NCI-H2196 treated with DMSO at 0.1 percent for 48 hours (cell line): ENCODE measurements at regions not wholly inside any gene's neighbourhood (a gene's known extent, or its start where the extent isn't known, plus 50 kb on each side); places are given as distances from the start of the nearest gene placed in this dataset.
A peak's percentile ranks its signal among the peaks of the same experiment; 100 is the strongest.
"Not testable (repeated sequence)": the region's sequence is repeated elsewhere in the genome, so short reads cannot be mapped to it uniquely, and the experiment has no call there.

Experiments used
- DNase-seq: peaks from one replicate; lab custom pipeline; 2025; ENCODE audit not compliant: unreplicated experiment; lab: John Stamatoyannopoulos, UW

GRCh38 chr12:82300611-82301010 lies 57.6 kb downstream of the CCDC59 start:
- DNase-seq, result no peak

DNA sequence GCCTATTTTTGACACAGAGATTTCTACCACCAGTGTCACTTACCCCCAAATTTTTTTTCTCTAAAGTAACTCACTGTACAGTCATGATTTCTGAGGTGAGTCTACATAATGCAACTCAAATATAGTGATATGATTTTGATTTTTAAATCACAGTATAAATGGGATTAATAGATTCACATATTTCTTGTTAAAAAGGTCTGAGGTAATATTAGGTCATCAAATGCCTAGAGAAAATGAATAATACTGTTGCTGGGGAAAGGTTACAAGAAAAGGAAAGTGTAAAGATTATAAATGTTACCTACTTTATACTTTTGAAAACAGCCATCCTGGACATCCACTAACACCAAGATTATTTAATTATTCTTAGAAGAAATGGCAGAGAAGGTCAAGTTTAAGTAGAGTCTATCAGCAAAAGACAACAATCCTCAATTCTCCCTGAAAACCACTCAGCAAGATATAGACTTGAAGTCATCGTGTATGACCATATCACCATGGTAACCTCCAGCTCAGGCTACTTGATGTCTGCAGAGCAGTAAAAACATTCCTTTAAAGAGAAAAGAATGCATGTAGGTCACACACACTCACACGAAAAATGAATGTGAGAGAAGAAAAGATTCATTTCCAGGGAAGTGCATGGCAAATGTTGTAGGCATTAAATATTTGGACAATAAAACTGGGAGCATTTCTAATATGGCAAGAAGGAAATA lies 58.7 kb downstream of the CCDC59 start:
- DNase-seq, result no peak

DNA sequence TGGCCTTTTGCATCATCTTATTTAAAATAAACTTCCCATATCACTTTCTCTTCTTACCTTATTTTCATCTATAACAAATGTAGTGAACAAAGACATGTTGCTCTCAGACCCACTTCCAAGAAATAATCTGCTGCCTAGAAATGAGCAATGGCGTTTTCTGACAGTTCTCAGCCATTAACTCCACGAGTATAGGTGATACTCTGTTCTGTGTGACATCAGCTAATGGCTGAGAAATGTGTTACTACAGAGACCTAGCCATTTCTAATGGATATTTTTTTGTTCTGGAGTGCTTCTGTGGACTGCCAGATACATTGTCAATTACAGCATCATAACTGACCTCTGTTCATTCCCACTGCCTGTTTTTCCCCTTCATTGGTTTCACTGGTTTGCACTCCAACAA lies 67.8 kb downstream of the CCDC59 start:
- no peak for DNase-seq

DNA sequence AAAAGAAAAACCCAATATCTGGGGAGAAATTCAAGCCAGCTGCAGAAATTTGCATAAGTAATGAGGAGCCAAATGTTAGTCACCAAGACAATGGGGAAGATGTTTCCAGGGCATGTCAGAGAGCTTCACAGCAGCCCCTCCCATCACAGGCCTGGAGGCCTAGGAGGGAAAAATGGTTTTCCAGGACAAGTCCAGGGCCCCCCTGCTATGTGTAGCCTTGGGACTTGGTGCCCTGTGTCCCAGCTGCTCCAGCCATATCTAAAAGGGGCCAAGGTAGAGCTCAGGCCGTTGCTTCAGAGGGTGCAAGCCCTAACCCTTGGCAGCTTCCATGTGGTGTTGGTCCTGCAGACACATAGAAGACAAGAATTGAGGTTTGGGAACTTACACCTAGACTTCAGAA lies 76.9 kb downstream of the CCDC59 start:
- not testable (repeated sequence) for DNase-seq

GRCh38 chr12:82279536-82280058 lies 78.6 kb downstream of the CCDC59 start:
- DNase-seq, result peak; percentile 27

DNA sequence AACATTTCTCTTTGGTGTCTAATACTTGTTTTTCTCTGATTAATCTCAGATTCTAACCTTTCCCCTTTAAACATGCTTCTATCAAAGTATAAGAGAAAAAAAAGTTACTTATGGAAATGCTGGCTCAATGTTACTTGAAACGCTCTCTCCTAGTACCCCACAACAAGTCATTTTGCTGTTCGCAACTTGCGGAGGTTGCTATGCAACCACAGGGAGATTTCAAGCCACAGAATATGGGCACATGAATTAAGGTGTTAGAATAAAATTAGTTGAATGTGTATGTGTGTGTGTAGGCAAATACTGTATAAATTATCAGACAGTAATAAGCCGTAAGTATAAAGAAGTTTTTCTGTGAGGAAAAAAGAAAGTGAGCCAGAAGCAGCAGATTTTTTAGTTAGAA lies 80.6 kb downstream of the CCDC59 start:
- no peak for DNase-seq

GRCh38 chr12:82242729-82243128 lies 115.5 kb downstream of the CCDC59 start:
- DNase-seq, result no peak

DNA sequence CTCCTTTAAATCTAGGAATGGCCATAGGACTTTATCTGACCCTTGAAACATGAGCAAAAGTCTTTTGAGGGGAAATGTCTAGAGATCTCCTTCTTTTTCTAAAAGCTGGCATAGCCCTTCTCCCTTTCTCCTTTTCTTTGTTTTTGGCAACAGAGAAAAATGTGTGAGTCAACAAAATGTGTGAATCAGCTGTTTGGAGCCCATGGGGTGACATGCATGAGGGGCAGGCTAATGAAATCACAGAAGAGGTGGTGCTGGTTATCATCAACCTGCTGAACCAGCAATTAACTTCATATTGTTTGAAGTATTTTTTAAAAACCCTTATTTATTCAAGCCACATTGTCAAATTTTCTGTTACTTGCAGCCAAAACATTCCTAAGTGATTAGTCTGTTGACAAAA lies 132.3 kb downstream of the CCDC59 start:
- DNase-seq, result no peak

- no peak for DNase-seq
These were observed 134.8 kb downstream of the CCDC59 start for GRCh38 chr12:82223426-82223825.

GRCh38 chr12:82216475-82216874 lies 141.7 kb downstream of the CCDC59 start:
- DNase-seq, result no peak

DNA sequence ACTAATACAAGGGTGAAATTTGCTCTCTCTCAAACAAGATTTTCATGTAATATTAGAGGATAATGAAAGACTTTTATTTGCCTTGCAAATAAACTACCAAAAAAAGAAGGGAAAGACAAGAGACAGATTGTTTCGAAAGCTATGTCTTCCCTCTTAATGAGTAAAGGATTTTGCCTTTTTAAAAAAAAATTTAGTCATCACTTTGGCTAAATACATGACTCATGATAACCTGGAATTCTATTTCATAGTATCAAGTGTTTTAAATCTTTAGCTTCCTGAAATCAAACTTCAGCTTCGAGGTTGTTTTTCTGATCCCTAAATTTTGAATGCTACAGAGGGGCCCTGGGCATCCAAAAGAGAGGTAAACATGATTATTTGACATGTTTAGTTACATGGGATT lies 144.4 kb downstream of the CCDC59 start:
- DNase-seq, result no peak

GRCh38 chr12:82210882-82211281 lies 147.3 kb downstream of the CCDC59 start:
- DNase-seq, result no peak

- DNase-seq, result no peak
These were observed 148.7 kb downstream of the CCDC59 start for GRCh38 chr12:82209533-82209932.

- DNase-seq, result no peak
These were observed 150.6 kb downstream of the CCDC59 start for GRCh38 chr12:82207556-82207955.

- DNase-seq, result no peak
These were observed 155.1 kb downstream of the CCDC59 start for GRCh38 chr12:82203086-82203485.

GRCh38 chr12:82187595-82187994 lies 170.6 kb downstream of the CCDC59 start:
- no peak for DNase-seq

GRCh38 chr12:82187011-82187410 lies 171.2 kb downstream of the CCDC59 start:
- no peak for DNase-seq

GRCh38 chr12:82186282-82186681 lies 171.9 kb downstream of the CCDC59 start:
- DNase-seq, result no peak

DNA sequence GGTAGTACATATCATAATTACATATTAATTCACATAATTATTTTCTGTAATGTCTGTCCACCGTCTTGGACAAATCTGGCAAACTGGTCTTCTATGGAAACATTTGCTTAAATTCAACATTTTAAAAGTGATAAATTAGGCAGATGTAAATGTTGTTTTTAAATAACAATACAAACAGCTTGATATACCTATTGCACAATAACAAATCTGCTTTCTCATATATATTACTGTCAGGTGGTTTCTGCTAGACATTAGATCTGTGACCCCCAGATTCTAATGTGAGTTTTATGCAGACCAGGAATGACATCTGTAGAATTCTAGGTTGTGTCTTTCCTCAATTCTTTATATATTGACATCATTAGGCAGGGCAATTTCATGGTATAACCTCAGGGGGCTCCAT lies 173.3 kb downstream of the CCDC59 start:
- DNase-seq, result no peak

DNA sequence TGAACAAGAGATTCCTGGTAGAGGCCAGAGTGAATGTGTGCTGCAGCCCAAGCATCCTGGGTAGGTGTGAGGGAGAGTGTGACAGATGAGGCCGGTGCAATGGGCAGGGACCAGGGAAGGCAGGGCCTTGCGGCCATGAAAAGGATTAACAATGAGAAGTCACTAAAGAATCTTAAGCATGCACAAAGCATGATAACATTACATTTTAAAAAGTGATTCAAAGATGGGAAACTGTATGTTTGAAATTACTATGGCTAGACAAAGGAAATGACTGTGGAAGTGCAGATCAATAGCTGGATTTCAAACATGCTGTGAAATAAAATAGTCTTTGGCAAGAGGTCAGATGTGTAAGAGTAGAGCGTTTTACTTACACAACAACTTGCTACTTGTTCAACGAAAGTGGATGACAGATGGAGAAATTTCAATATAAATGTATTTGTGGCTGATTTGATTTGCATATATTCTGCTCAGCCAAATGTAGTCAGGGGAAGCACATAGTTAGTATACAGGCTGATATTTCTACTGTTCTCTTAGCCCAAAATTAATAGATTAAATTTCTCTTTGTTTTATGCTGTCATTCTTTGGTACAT lies 175.5 kb downstream of the CCDC59 start:
- no peak for DNase-seq

DNA sequence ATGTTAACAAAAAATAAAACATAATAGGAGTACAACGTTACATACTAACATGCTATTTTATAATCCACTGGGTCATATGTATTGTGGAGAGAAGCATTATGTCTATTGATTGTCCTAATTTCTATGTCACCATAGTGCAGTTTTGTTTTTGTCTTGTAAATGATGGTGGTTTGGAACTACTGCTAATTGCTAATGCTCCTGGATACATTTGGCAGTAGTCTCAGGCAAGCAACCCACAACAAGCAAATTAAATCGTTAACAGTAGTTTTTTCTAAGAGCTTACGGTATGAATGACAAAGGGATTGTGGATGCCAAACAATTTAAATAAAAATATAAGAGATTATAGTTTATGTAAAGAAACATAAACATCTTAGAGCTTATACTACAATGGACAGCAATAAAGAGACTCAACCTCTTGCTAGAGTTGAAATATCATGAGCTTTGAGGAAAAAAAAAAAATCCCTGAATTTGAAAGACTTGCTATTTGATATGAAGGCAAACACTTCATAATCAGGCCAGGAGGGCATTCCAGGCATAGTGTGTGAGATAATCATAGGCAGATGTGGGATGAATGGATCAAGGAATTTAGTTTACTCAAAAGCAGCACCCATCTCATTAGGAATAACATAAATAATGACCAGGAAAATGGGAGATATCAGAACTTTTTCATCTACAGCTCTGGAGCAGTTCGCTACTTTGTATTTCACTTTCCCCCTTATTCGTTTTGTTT lies 181.3 kb downstream of the CCDC59 start:
- DNase-seq, result no peak

- no peak for DNase-seq
These were observed 182.2 kb downstream of the CCDC59 start for GRCh38 chr12:82176026-82176425.
